CD4-positive, CD25-positive, alpha-beta regulatory T cell (primary cell): ENCODE measurements at regions not wholly inside any gene's neighbourhood (a gene's known extent, or its start where the extent isn't known, plus 50 kb on each side); places are given as distances from the start of the nearest gene placed in this dataset.

Source experiments
- ATAC-seq, 2 donors: fragments of 150-1000 bp; cut with Tn5 transposase; one replicate each; pipeline ENCODE4 v1.10.0; 2021; ENCODE audit warnings: low read depth in 2 of 2, moderate number of reproducible peaks in 2 of 2, moderate library complexity in 1 of 2
- DNase-seq, 3 donors: peaks; one replicate each; pipeline versions ENCODE4 v3.0.0 to v3.0.0-alpha.2; 2012 to 2022; ENCODE audit warnings: mixed read lengths in 1 of 3
- H3K27ac ChIP-seq: one replicate; pipeline ENCODE4 v1.7.0; 2013; ENCODE audit warnings: mild to moderate bottlenecking, low read length; ENCODE audit not compliant: insufficient read depth, poor library complexity, severe bottlenecking
- H3K27me3 ChIP-seq: one replicate; pipeline ENCODE4 v1.7.0; 2013; ENCODE audit warnings: low read length; ENCODE audit not compliant: control insufficient read depth, insufficient read depth
- H3K36me3 ChIP-seq: one replicate; pipeline ENCODE4 v1.7.0; 2013; ENCODE audit warnings: mild to moderate bottlenecking, low read length, moderate library complexity; ENCODE audit not compliant: control insufficient read depth, insufficient read depth
- H3K4me1 ChIP-seq: 2 replicates; pipeline ENCODE4 v1.7.0; 2013; ENCODE audit warnings: mild to moderate bottlenecking, low read length; ENCODE audit not compliant: insufficient read depth, control insufficient read depth, poor library complexity, severe bottlenecking
- H3K4me3 ChIP-seq: one replicate; pipeline ENCODE4 v1.7.0; 2013; ENCODE audit warnings: low read depth, mild to moderate bottlenecking, low read length, moderate library complexity
- H3K9me3 ChIP-seq, 2 experiments: 1 replicate in 1 of 2; 2 replicates in 1 of 2; pipeline ENCODE4 v1.7.0; 2013; ENCODE audit warnings: low read length in 2 of 2, mild to moderate bottlenecking in 1 of 2, moderate library complexity in 1 of 2; ENCODE audit not compliant: control insufficient read depth in 2 of 2
- H3K27ac Mint-ChIP-seq, 3 donors: one replicate each; pipeline ENCODE4 v1.8.0; 2020 to 2022; ENCODE audit warnings: mild to moderate bottlenecking in 3 of 3, mixed read lengths in 3 of 3, moderate library complexity in 2 of 3
- H3K27me3 Mint-ChIP-seq: one replicate; pipeline ENCODE4 v1.8.0; 2022; ENCODE audit warnings: mild to moderate bottlenecking, mixed read lengths
- H3K36me3 Mint-ChIP-seq: one replicate; pipeline ENCODE4 v1.8.0; 2020; ENCODE audit warnings: mixed read lengths
- H3K4me1 Mint-ChIP-seq, 4 donors: one replicate each; pipeline ENCODE4 v1.8.0; 2020 to 2022; ENCODE audit warnings: mixed read lengths in 4 of 4, mild to moderate bottlenecking in 1 of 4
- H3K4me3 Mint-ChIP-seq, 4 donors: one replicate each; pipeline ENCODE4 v1.8.0; 2020 to 2022; ENCODE audit warnings: mild to moderate bottlenecking in 4 of 4, mixed read lengths in 4 of 4, moderate library complexity in 3 of 4
- H3K9me3 Mint-ChIP-seq, 7 donors: one replicate each; pipeline ENCODE4 v1.8.0; 2020 to 2022; ENCODE audit warnings: mixed read lengths in 7 of 7, mild to moderate bottlenecking in 3 of 7, moderate library complexity in 2 of 7

GRCh38 chr9:4382722-4383317, 83.0 kb upstream of the GLIS3 start:
- H3K27ac ChIP-seq = no peak overlapping the region
- H3K27me3 ChIP-seq = peaks cover 3% of the 10 kb centered on the region
- Mint-ChIP-seq H3K4me3 (no peak overlapping the region), H3K27me3 (peaks cover 9% of the 10 kb centered on the region), H3K27ac (no peak overlapping the region), H3K4me1 (no peaks in the 10 kb centered on the region), H3K36me3 (no peaks in the 10 kb centered on the region), H3K9me3 (no peaks in the 10 kb centered on the region)
- H3K4me3 ChIP-seq = no peak overlapping the region
- ATAC-seq = no peak
- no peaks in the 10 kb centered on the region for H3K9me3 ChIP-seq
- no peaks in the 10 kb centered on the region for H3K36me3 ChIP-seq
- peak in 2 of 3 donors; percentile 9 to 45 for DNase-seq
- no peaks in the 10 kb centered on the region for H3K4me1 ChIP-seq

DNA sequence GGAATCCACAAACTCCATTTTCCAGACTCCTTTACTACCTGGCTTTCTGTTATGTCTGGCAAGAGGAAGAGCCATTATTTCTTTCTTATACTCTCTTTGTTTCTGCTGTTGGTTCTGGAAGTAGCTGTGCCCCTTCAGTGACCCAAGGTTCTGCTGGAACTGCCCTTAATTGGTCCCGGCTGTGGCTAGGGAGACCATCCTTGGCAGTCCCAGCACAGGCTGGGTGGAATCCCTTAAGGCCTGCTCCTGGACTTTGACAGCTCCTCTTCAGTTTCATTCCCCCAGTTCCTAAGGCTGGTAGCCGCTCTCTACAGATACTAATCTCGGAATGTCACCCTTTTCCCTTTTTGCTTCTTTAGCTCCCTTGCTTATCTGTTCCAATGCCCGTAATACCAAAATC, 81.9 kb upstream of the GLIS3 start:
- no peaks in the 10 kb centered on the region for H3K4me1 ChIP-seq
- Mint-ChIP-seq H3K9me3 (no peaks in the 10 kb centered on the region), H3K27me3 (peaks cover 9% of the 10 kb centered on the region), H3K4me3 (no peak overlapping the region), H3K4me1 (no peaks in the 10 kb centered on the region), H3K27ac (no peak overlapping the region), H3K36me3 (no peaks in the 10 kb centered on the region)
- ATAC-seq = no peak
- no peak for DNase-seq
- no peak overlapping the region for H3K4me3 ChIP-seq
- H3K27ac ChIP-seq = no peak overlapping the region
- peaks cover 3% of the 10 kb centered on the region for H3K27me3 ChIP-seq
- H3K36me3 ChIP-seq = no peaks in the 10 kb centered on the region
- H3K9me3 ChIP-seq = no peaks in the 10 kb centered on the region

GRCh38 chr9:4380406-4380805, 80.5 kb upstream of the GLIS3 start:
- ATAC-seq (no peak), DNase-seq (no peak)
- H3K27ac Mint-ChIP-seq = no peak overlapping the region
- peaks cover 15% of the 10 kb centered on the region for H3K27me3 Mint-ChIP-seq
- H3K9me3 Mint-ChIP-seq = no peaks in the 10 kb centered on the region
- H3K4me1 Mint-ChIP-seq = peaks cover 0 to 3% (median 0%) of the 10 kb centered on the region in 4 donors
- H3K4me1 ChIP-seq = no peaks in the 10 kb centered on the region
- H3K4me3 ChIP-seq = no peak overlapping the region
- H3K4me3 Mint-ChIP-seq = no peak overlapping the region
- no peak overlapping the region for H3K27ac ChIP-seq
- peaks cover 5% of the 10 kb centered on the region for H3K27me3 ChIP-seq
- H3K36me3 Mint-ChIP-seq = no peaks in the 10 kb centered on the region
- H3K9me3 ChIP-seq = no peaks in the 10 kb centered on the region
- no peaks in the 10 kb centered on the region for H3K36me3 ChIP-seq

DNA sequence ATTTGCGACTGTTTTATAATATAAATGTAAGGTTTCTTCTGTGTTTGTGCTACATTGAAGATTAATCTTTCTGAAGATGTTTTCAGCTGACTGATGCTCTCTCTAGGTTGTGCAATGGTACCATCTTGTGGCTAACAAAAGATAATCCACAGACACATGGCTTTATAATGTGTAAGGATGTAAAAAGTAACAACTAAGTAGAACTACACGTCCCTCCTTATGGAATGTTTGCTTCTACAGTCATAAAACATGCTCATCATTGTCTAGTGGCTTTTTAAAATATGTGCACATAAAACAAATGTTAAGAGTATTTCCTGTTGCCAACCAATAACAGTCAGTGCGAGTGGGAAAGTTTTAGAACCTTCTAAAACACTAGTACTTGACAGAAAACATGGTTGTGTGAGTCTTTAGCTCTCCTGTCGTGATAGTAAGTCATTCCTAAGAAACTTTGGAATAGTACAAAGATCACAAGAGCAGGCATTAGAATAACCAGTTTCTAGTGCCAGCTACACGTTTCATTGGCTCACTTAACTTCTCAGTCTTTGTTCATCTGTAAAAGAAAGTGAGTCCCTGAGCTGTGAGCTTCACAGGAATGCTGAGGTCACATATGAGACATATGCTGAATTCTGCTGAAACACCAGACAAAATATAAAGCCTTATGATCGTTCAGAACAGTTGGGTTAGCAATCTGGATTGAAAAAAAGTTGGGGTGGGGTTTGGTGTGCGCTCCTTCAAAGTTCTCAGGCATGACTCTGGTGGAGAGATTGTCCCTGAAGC, 75.7 kb upstream of the GLIS3 start:
- Histone ChIP-seq H3K4me1 (no peaks in the 10 kb centered on the region), H3K4me3 (no peak overlapping the region), H3K27ac (no peak overlapping the region), H3K36me3 (no peaks in the 10 kb centered on the region), H3K27me3 (peaks cover 12% of the 10 kb centered on the region), H3K9me3 (no peaks in the 10 kb centered on the region)
- no peak for ATAC-seq
- H3K27ac Mint-ChIP-seq = no peak overlapping the region
- no peaks in the 10 kb centered on the region for H3K9me3 Mint-ChIP-seq
- peaks cover 0 to 4% (median 0%) of the 10 kb centered on the region in 4 donors for H3K4me1 Mint-ChIP-seq
- no peak overlapping the region for H3K4me3 Mint-ChIP-seq
- H3K27me3 Mint-ChIP-seq = peaks cover 15% of the 10 kb centered on the region
- peak in 2 of 3 donors; percentile 9 to 13 for DNase-seq
- no peaks in the 10 kb centered on the region for H3K36me3 Mint-ChIP-seq

GRCh38 chr9:4371108-4371507, 71.2 kb upstream of the GLIS3 start:
- no peak for DNase-seq
- H3K27ac Mint-ChIP-seq = no peak overlapping the region
- Histone ChIP-seq H3K27me3 (peaks cover 9% of the 10 kb centered on the region), H3K9me3 (no peaks in the 10 kb centered on the region), H3K27ac (no peak overlapping the region), H3K4me1 (no peaks in the 10 kb centered on the region), H3K4me3 (no peak overlapping the region), H3K36me3 (no peaks in the 10 kb centered on the region)
- no peaks in the 10 kb centered on the region for H3K9me3 Mint-ChIP-seq
- no peak overlapping the region for H3K4me3 Mint-ChIP-seq
- H3K4me1 Mint-ChIP-seq = peaks cover 0 to 4% (median 0%) of the 10 kb centered on the region in 4 donors
- ATAC-seq = no peak
- H3K27me3 Mint-ChIP-seq = peaks cover 4% of the 10 kb centered on the region
- no peaks in the 10 kb centered on the region for H3K36me3 Mint-ChIP-seq

GRCh38 chr9:4370501-4370900, 70.6 kb upstream of the GLIS3 start:
- no peaks in the 10 kb centered on the region for H3K36me3 ChIP-seq
- H3K27me3 ChIP-seq = peaks cover 8% of the 10 kb centered on the region
- Mint-ChIP-seq H3K9me3 (no peaks in the 10 kb centered on the region), H3K27ac (no peak overlapping the region), H3K27me3 (no peaks in the 10 kb centered on the region), H3K36me3 (no peaks in the 10 kb centered on the region), H3K4me1 (peaks cover 0 to 2% (median 0%) of the 10 kb centered on the region in 4 donors), H3K4me3 (no peak overlapping the region)
- H3K4me3 ChIP-seq = no peak overlapping the region
- H3K4me1 ChIP-seq = no peaks in the 10 kb centered on the region
- H3K9me3 ChIP-seq = no peaks in the 10 kb centered on the region
- no peak overlapping the region for H3K27ac ChIP-seq
- DNase-seq = no peak
- ATAC-seq = no peak

GRCh38 chr9:4366591-4367330, 66.9 kb upstream of the GLIS3 start:
- H3K27me3 ChIP-seq = no peaks in the 10 kb centered on the region
- no peaks in the 10 kb centered on the region for H3K9me3 Mint-ChIP-seq
- H3K4me3 ChIP-seq = no peak overlapping the region
- no peaks in the 10 kb centered on the region for H3K36me3 Mint-ChIP-seq
- no peak overlapping the region for H3K27ac ChIP-seq
- H3K4me1 ChIP-seq = no peaks in the 10 kb centered on the region
- H3K9me3 ChIP-seq = no peaks in the 10 kb centered on the region
- DNase-seq (peak in 2 of 3 donors; percentile 16 to 23), ATAC-seq (no peak)
- H3K4me3 Mint-ChIP-seq = no peak overlapping the region
- H3K27ac Mint-ChIP-seq = no peak overlapping the region
- peaks cover 7% of the 10 kb centered on the region for H3K27me3 Mint-ChIP-seq
- no peaks in the 10 kb centered on the region for H3K36me3 ChIP-seq
- peaks cover 0 to 4% (median under 1%) of the 10 kb centered on the region in 4 donors for H3K4me1 Mint-ChIP-seq
